HG02973 (cell line): ENCODE measurements at regions not wholly inside any gene's neighbourhood (a gene's known extent, or its start where the extent isn't known, plus 50 kb on each side); places are given as distances from the start of the nearest gene placed in this dataset.

Experiments used
- ATAC-seq: cut with Tn5 transposase; IDR thresholded peaks from one replicate; pipeline ENCODE4 v1.9.1; 2021; ENCODE audit warnings: moderate library complexity; ENCODE audit not compliant: unreplicated experiment

GRCh38 chr22:48205790-48206189 lies 1443.3 kb downstream of the TBC1D22A start:
- ATAC-seq = no peak

GRCh38 chr22:48205161-48205560 lies 1442.7 kb downstream of the TBC1D22A start:
- no peak for ATAC-seq

- ATAC-seq = no peak
These were observed 1441.8 kb downstream of the TBC1D22A start for GRCh38 chr22:48204296-48204695.

- no peak for ATAC-seq
These were observed 1437.2 kb downstream of the TBC1D22A start for GRCh38 chr22:48199667-48200066.

- ATAC-seq = no peak
These were observed 1436.3 kb downstream of the TBC1D22A start for GRCh38 chr22:48198489-48199459.

- ATAC-seq = no peak
These were observed 1434.8 kb downstream of the TBC1D22A start for GRCh38 chr22:48197189-48197690.

GRCh38 chr22:48192920-48193319 lies 1430.5 kb downstream of the TBC1D22A start:
- no peak for ATAC-seq

GRCh38 chr22:48192071-48192470 lies 1429.6 kb downstream of the TBC1D22A start:
- no peak for ATAC-seq

- ATAC-seq = no peak
These were observed 1425.8 kb downstream of the TBC1D22A start for GRCh38 chr22:48188231-48188721.

GRCh38 chr22:48187356-48187755 lies 1424.9 kb downstream of the TBC1D22A start:
- no peak for ATAC-seq

GRCh38 chr22:48186146-48186790 lies 1423.8 kb downstream of the TBC1D22A start:
- ATAC-seq = no peak

- ATAC-seq = no peak
These were observed 1422.9 kb downstream of the TBC1D22A start for GRCh38 chr22:48185071-48186055.

- ATAC-seq = no peak
These were observed 1420.7 kb downstream of the TBC1D22A start for GRCh38 chr22:48182846-48183805.

GRCh38 chr22:48182031-48182430 lies 1419.6 kb downstream of the TBC1D22A start:
- ATAC-seq = no peak

- no peak for ATAC-seq
These were observed 1419.0 kb downstream of the TBC1D22A start for GRCh38 chr22:48181263-48181955.

GRCh38 chr22:48180631-48181030 lies 1418.2 kb downstream of the TBC1D22A start:
- no peak for ATAC-seq

GRCh38 chr22:48179571-48180546 lies 1417.4 kb downstream of the TBC1D22A start:
- no peak for ATAC-seq

- no peak for ATAC-seq
These were observed 1416.1 kb downstream of the TBC1D22A start for GRCh38 chr22:48178536-48178935.
